Breast epithelium (tissue), 4 donors: ENCODE measurements at regions not wholly inside any gene's neighbourhood (a gene's known extent, or its start where the extent isn't known, plus 50 kb on each side); places are given as distances from the start of the nearest gene placed in this dataset.
"Not testable (repeated sequence)": the region's sequence is repeated elsewhere in the genome, so short reads cannot be mapped to it uniquely, and the experiment has no call there.

ENCODE experiments used
- DNase-seq, 2 donors: peaks; one replicate each; pipeline ENCODE4 v3.0.0-alpha.2; 2019; ENCODE audit warnings: low spot score in 2 of 2
- H3K27ac ChIP-seq, 2 donors: fragments of 200-600 bp; sonication (generic) in 1 of 2; one replicate each; pipeline ENCODE4 v1.5.1; 2016 to 2019; ENCODE audit warnings: mild to moderate bottlenecking in 1 of 2
- H3K27me3 ChIP-seq, 2 donors: fragments of 200-600 bp; sonication (generic) in 1 of 2; one replicate each; pipeline versions ENCODE4 v1.5.1 to v1.6.0; 2017 to 2019; ENCODE audit warnings: control low read depth in 1 of 2, mild to moderate bottlenecking in 1 of 2
- H3K36me3 ChIP-seq: fragments of 200-600 bp; one replicate; pipeline ENCODE4 v1.5.1; 2019
- H3K4me1 ChIP-seq, 2 donors: fragments of 200-600 bp; sonication (generic); one replicate each; pipeline ENCODE4 v1.5.1; 2016 to 2019; ENCODE audit warnings: control low read depth in 1 of 2
- H3K4me3 ChIP-seq, 3 donors: fragments of 200-600 bp; sonication (generic); 1 replicate in 2 of 3; 2 replicates in 1 of 3; pipeline ENCODE4 v1.5.1; 2016 to 2019; ENCODE audit warnings: mild to moderate bottlenecking in 3 of 3, moderate library complexity in 2 of 3
- H3K9me3 ChIP-seq, 2 donors: fragments of 200-600 bp; sonication (generic) in 1 of 2; one replicate each; pipeline ENCODE4 v1.5.1; 2016 to 2019; ENCODE audit warnings: control low read depth in 1 of 2
- CTCF ChIP-seq, 3 donors: fragments of 450-650 bp; IDR thresholded peaks; one replicate each; pipeline ENCODE4 v1.5.1; 2016 to 2017; ENCODE audit warnings: antibody characterized with exemption in 3 of 3, mild to moderate bottlenecking in 3 of 3, moderate library complexity in 3 of 3
- POLR2A ChIP-seq: fragments of 450-650 bp; IDR thresholded peaks from one replicate; pipeline ENCODE4 v1.6.1; 2016; ENCODE audit warnings: antibody characterized with exemption, mild to moderate bottlenecking, moderate library complexity
- POLR2AphosphoS5 ChIP-seq, 3 donors: sonication (generic); formaldehyde crosslinking; IDR thresholded peaks; one replicate each; pipeline ENCODE4 v1.6.1; 2017; ENCODE audit warnings: antibody characterized with exemption in 3 of 3
- intact Hi-C: fragments of 100-400 bp; cut with DNase I; formaldehyde crosslinking; loops from one replicate; pipeline ENCODE4 v1.15.1; 2023; ENCODE audit warnings: low total_unique reads

DNA sequence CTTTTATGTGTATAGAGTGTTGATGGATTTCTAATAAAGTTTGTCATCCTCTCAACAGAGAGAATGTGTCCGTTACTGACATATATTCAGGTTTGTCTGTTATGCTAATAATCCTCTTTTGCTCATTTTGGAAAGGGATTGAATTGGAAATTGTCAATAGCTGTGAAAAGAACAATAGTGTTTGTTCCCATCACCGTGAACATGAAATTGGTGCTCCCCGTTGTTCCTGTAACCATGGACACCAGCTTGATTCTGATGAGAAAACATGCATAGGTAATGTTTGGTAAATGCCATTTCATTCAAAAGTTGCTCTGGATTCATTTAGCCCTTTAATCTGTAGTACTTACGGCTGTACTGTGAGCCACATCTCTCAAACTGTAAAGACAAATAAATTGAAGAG, 707.0 kb upstream of the GOLIM4 start:
- H3K27ac ChIP-seq, result no peak overlapping the region
- H3K36me3 ChIP-seq, result no peaks in the 10 kb centered on the region
- intact Hi-C loops, result no loop called here
- TF ChIP-seq POLR2AphosphoS5 (IDR thresholded peaks at IDR 0.05) (no peak), CTCF (IDR thresholded peaks at IDR 0.05) (no peak), POLR2A (no peak)
- no peaks in the 10 kb centered on the region for H3K9me3 ChIP-seq
- no peaks in the 10 kb centered on the region for H3K27me3 ChIP-seq
- H3K4me3 ChIP-seq, result no peak overlapping the region
- DNase-seq, result no peak
- H3K4me1 ChIP-seq, result no peaks in the 10 kb centered on the region

GRCh38 chr3:168801794-168802193, 706.1 kb upstream of the GOLIM4 start:
- TF ChIP-seq POLR2A (no peak), CTCF (IDR thresholded peaks at IDR 0.05) (no peak), POLR2AphosphoS5 (IDR thresholded peaks at IDR 0.05) (no peak)
- no peak overlapping the region for H3K4me3 ChIP-seq
- H3K4me1 ChIP-seq, result no peaks in the 10 kb centered on the region
- no peaks in the 10 kb centered on the region for H3K36me3 ChIP-seq
- H3K9me3 ChIP-seq, result no peaks in the 10 kb centered on the region
- no peak for DNase-seq
- H3K27ac ChIP-seq, result no peak overlapping the region
- intact Hi-C loops, result no loop called here
- no peaks in the 10 kb centered on the region for H3K27me3 ChIP-seq

DNA sequence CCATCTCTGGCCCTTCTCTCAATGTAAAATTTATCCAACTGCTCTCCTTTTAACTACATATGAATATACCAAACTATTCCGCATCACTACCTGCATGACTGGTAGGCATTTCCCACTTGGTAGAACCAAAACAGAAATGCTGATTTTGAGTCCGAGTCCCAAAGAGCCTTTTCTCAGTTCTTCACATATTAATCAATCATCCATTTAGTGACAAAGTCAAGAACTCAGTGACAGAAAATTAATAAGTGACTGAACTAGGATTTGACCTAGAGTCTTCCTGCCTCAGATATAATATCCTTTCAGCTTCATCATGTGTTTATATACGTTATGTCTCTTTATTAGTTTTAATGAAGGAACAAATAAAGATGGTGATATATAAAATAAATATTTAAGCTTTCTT, 700.6 kb upstream of the GOLIM4 start:
- no peak for TF ChIP-seq POLR2AphosphoS5 (IDR thresholded peaks at IDR 0.05)
- no peak for TF ChIP-seq CTCF (IDR thresholded peaks at IDR 0.05)
- no peak for TF ChIP-seq POLR2A
- H3K27me3 ChIP-seq, result no peaks in the 10 kb centered on the region
- intact Hi-C loops, result no loop called here
- no peaks in the 10 kb centered on the region for H3K36me3 ChIP-seq
- no peak overlapping the region for H3K27ac ChIP-seq
- no peak for DNase-seq
- no peak overlapping the region for H3K4me3 ChIP-seq
- H3K9me3 ChIP-seq, result no peaks in the 10 kb centered on the region
- H3K4me1 ChIP-seq, result no peaks in the 10 kb centered on the region

GRCh38 chr3:168794427-168794826, 698.7 kb upstream of the GOLIM4 start:
- Histone ChIP-seq H3K9me3 (no peaks in the 10 kb centered on the region), H3K4me1 (no peaks in the 10 kb centered on the region), H3K36me3 (no peaks in the 10 kb centered on the region), H3K27me3 (no peaks in the 10 kb centered on the region), H3K27ac (no peak overlapping the region), H3K4me3 (no peak overlapping the region)
- no peak for DNase-seq
- intact Hi-C loops, result no loop called here
- TF ChIP-seq POLR2AphosphoS5 (IDR thresholded peaks at IDR 0.05) (no peak), POLR2A (no peak), CTCF (IDR thresholded peaks at IDR 0.05) (no peak)

GRCh38 chr3:168782193-168782592, 686.5 kb upstream of the GOLIM4 start:
- Histone ChIP-seq H3K36me3 (no peaks in the 10 kb centered on the region), H3K9me3 (peaks cover 4 to 14% of the 10 kb centered on the region in 2 donors), H3K27ac (no peak overlapping the region), H3K4me3 (no peak overlapping the region), H3K27me3 (no peaks in the 10 kb centered on the region), H3K4me1 (no peaks in the 10 kb centered on the region)
- intact Hi-C loops, result no loop called here
- TF ChIP-seq CTCF (IDR thresholded peaks at IDR 0.05) (no peak), POLR2A (no peak), POLR2AphosphoS5 (IDR thresholded peaks at IDR 0.05) (no peak)
- no peak for DNase-seq

GRCh38 chr3:168779970-168780645, 684.4 kb upstream of the GOLIM4 start:
- peaks cover 4 to 14% of the 10 kb centered on the region in 2 donors for H3K9me3 ChIP-seq
- DNase-seq, intact Hi-C loops, H3K4me3 ChIP-seq, H3K36me3 ChIP-seq, H3K27me3 ChIP-seq, H3K4me1 ChIP-seq, H3K27ac ChIP-seq: not testable (repeated sequence)
